D721Med (cell line): ENCODE measurements at regions not wholly inside any gene's neighbourhood (a gene's known extent, or its start where the extent isn't known, plus 50 kb on each side); places are given as distances from the start of the nearest gene placed in this dataset.
"Not testable (repeated sequence)": the region's sequence is repeated elsewhere in the genome, so short reads cannot be mapped to it uniquely, and the experiment has no call there.

ENCODE experiments used
- DNase-seq: peaks from one replicate; pipeline ENCODE4 v3.0.0; 2011; ENCODE audit warnings: low spot score; ENCODE audit not compliant: insufficient read length
- FAIRE-seq: peaks from 2 replicates; lab custom pipeline; 2011; peaks lifted over from hg19 to GRCh38; lab: Jason Lieb, UNC
- TF ChIP-seq, protein P1 (sequence below): IDR thresholded peaks from 2 replicates; pipeline ENCODE4 v1.5.1; 2012; ENCODE audit warnings: mild to moderate bottlenecking, control low read depth; ENCODE audit not compliant: insufficient read depth; ENCODE audit errors: missing control alignments

DNA sequence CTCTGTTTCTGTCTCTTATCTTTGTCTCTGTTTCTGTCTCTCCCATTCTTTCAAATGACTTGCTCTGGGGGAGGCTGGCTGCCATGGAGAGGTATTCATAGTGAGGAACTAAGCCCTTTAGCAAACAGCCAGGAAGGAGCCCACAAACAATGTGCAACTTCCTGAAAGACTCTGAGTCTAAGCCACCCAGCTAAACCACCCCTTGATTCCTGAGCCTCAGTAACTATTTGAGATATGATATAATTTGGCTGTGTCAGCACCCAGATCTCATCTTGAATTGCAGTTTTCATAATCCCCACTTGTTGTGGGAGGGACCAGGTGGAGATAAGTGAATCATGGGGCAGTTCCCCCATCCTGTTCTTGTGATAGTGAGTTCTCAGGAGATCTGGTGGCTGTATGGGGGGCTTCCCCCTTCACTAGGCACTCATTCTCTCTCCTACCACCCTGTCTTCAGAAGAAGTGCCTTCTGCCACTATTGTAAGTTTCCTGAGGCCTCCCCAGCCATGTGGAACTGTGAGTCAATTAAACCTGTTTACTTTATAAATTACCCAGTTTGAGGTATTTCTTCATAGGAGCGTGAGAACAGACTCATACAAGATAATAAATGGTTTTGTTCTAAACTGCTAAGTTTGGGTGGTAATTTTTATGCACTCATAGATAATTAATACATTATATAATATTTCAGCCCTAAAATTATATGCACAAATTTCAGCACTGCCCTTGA, 121.2 kb upstream of the FOXP2 start:
- FAIRE-seq, result no peak
- TF ChIP-seq, protein P1, sequence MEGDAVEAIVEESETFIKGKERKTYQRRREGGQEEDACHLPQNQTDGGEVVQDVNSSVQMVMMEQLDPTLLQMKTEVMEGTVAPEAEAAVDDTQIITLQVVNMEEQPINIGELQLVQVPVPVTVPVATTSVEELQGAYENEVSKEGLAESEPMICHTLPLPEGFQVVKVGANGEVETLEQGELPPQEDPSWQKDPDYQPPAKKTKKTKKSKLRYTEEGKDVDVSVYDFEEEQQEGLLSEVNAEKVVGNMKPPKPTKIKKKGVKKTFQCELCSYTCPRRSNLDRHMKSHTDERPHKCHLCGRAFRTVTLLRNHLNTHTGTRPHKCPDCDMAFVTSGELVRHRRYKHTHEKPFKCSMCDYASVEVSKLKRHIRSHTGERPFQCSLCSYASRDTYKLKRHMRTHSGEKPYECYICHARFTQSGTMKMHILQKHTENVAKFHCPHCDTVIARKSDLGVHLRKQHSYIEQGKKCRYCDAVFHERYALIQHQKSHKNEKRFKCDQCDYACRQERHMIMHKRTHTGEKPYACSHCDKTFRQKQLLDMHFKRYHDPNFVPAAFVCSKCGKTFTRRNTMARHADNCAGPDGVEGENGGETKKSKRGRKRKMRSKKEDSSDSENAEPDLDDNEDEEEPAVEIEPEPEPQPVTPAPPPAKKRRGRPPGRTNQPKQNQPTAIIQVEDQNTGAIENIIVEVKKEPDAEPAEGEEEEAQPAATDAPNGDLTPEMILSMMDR, result no peak
- no peak for DNase-seq

DNA sequence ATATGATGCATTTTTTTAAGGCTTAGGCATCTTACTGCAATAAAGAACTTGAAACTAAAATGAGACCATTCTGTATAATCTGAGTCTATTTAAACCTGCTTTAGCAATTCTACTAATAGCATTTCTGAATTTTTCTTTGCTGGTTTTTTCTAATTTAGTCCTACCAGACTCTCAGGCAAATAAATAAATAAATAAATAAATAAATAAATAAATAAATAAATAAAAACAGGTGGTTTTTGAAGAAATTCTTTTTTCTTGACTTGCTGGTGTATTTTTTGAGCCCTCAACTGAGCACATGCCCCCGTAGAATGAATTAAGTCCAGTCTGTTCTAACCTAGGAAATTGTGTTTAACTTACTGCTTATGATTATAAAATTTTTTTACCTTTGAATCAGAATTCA, 134.7 kb upstream of the FOXP2 start:
- TF ChIP-seq, protein P1, result no peak
- FAIRE-seq, result no peak
- no peak for DNase-seq

DNA sequence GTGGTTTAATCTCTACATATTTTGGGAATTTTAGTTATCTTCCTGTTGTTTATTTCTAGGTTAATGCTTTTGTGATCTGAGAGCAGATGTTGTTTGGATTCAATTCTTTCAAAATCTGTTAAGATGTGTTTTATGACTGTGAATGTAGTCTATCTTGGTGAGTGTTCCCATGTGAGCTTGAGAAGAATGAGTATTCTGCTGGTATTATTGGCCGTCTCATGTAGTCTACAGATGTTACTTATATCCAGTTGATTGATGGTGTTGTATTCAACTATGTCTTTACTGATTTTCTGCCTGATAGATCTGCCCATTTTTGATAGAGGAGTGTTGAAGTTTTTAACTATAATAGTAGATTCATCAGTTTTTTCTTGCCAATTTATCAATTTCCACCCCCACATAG, 141.4 kb upstream of the FOXP2 start:
- FAIRE-seq, result no peak
- TF ChIP-seq, protein P1, result no peak
- DNase-seq, result no peak

DNA sequence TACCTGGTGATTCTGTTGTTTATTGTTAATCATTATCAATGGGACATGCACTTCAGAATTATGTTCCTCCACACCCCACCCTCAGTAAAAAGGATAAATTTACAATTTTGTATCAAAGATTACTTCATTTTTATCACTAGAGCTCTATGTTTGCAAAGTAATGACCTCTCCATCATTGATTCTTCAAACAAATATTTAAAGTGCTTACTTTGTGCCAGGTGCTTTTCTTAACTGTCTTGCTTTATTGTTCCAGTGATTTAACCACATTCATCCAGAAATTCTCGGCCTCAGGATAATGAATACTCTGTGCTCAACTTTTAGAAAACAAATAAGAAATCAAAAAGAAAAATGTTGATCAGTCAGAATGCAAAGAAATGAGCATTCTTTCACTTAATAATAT, 144.9 kb upstream of the FOXP2 start:
- no peak for FAIRE-seq
- TF ChIP-seq, protein P1, result no peak
- no peak for DNase-seq

DNA sequence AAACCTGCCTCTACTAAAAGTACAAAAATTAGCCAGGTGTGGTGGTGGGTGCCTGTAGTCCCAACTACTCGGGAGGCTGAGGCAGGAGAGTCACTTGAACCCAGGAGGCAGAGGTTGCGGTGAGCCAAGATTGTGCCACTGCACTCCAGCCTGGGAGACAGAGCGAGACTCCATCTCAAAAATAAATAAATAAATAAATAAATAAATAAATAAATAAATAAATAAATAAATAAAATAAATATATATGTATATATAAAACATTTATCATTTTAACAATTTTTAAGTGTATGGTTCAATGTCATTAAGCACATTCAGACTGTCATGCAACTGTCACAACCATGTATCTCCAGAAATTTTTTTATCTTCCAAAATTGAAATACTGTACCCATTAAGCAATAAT, 147.1 kb upstream of the FOXP2 start:
- not testable (repeated sequence) for DNase-seq, FAIRE-seq

DNA sequence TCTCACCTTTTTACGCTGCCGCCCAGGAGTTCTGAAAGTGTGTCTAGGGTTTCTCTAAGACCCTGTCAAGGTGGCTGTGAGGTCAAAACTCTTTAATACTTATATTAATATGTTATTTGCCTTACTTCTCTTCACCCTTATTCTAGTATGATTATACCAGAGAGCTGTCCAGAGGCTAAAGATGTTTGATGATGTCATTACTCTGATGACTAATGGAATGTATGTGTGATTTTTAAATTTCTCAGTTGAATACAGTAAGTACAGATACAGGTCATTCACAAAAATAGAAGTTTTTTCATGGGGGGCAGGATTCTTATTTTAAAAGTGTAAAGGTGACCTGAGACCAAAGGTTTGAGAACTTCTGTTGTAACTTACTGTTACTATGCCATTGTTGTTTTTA, 150.6 kb upstream of the FOXP2 start:
- FAIRE-seq (no peak), DNase-seq (no peak)
- TF ChIP-seq, protein P1, result no peak

DNA sequence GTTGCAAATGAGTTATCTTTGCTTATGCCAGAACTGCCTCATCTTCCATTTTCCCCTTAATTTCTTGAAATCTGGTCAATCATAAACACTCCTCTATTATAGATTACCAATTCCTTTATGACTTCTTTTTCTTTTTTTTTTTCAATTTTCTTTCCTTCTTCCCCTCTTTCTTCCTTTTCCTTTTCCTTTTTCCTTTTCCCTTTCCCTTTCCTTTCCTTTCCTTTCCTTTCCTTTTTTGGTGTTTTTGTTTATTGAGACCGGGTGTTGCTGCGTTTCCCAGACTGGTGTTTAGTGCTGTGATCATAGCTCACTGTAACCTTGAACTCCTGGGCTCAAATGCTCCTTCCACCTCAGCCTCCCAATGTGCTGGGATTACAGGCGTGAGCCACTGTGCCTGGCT, 151.4 kb upstream of the FOXP2 start:
- TF ChIP-seq, protein P1, result no peak
- FAIRE-seq (no peak), DNase-seq (no peak)
